CD4-positive, CD25-positive, alpha-beta regulatory T cell (primary cell): ENCODE measurements at regions not wholly inside any gene's neighbourhood (a gene's known extent, or its start where the extent isn't known, plus 50 kb on each side); places are given as distances from the start of the nearest gene placed in this dataset.

Source experiments
- ATAC-seq, 2 donors: fragments of 150-1000 bp; cut with Tn5 transposase; one replicate each; pipeline ENCODE4 v1.10.0; 2021; ENCODE audit warnings: low read depth in 2 of 2, moderate number of reproducible peaks in 2 of 2, moderate library complexity in 1 of 2
- DNase-seq, 3 donors: peaks; one replicate each; pipeline versions ENCODE4 v3.0.0 to v3.0.0-alpha.2; 2012 to 2022; ENCODE audit warnings: mixed read lengths in 1 of 3
- H3K27ac ChIP-seq: one replicate; pipeline ENCODE4 v1.7.0; 2013; ENCODE audit warnings: mild to moderate bottlenecking, low read length; ENCODE audit not compliant: insufficient read depth, poor library complexity, severe bottlenecking
- H3K27me3 ChIP-seq: one replicate; pipeline ENCODE4 v1.7.0; 2013; ENCODE audit warnings: low read length; ENCODE audit not compliant: control insufficient read depth, insufficient read depth
- H3K36me3 ChIP-seq: one replicate; pipeline ENCODE4 v1.7.0; 2013; ENCODE audit warnings: mild to moderate bottlenecking, low read length, moderate library complexity; ENCODE audit not compliant: control insufficient read depth, insufficient read depth
- H3K4me1 ChIP-seq: 2 replicates; pipeline ENCODE4 v1.7.0; 2013; ENCODE audit warnings: mild to moderate bottlenecking, low read length; ENCODE audit not compliant: insufficient read depth, control insufficient read depth, poor library complexity, severe bottlenecking
- H3K4me3 ChIP-seq: one replicate; pipeline ENCODE4 v1.7.0; 2013; ENCODE audit warnings: low read depth, mild to moderate bottlenecking, low read length, moderate library complexity
- H3K9me3 ChIP-seq, 2 experiments: 1 replicate in 1 of 2; 2 replicates in 1 of 2; pipeline ENCODE4 v1.7.0; 2013; ENCODE audit warnings: low read length in 2 of 2, mild to moderate bottlenecking in 1 of 2, moderate library complexity in 1 of 2; ENCODE audit not compliant: control insufficient read depth in 2 of 2
- H3K27ac Mint-ChIP-seq, 3 donors: one replicate each; pipeline ENCODE4 v1.8.0; 2020 to 2022; ENCODE audit warnings: mild to moderate bottlenecking in 3 of 3, mixed read lengths in 3 of 3, moderate library complexity in 2 of 3
- H3K27me3 Mint-ChIP-seq: one replicate; pipeline ENCODE4 v1.8.0; 2022; ENCODE audit warnings: mild to moderate bottlenecking, mixed read lengths
- H3K36me3 Mint-ChIP-seq: one replicate; pipeline ENCODE4 v1.8.0; 2020; ENCODE audit warnings: mixed read lengths
- H3K4me1 Mint-ChIP-seq, 4 donors: one replicate each; pipeline ENCODE4 v1.8.0; 2020 to 2022; ENCODE audit warnings: mixed read lengths in 4 of 4, mild to moderate bottlenecking in 1 of 4
- H3K4me3 Mint-ChIP-seq, 4 donors: one replicate each; pipeline ENCODE4 v1.8.0; 2020 to 2022; ENCODE audit warnings: mild to moderate bottlenecking in 4 of 4, mixed read lengths in 4 of 4, moderate library complexity in 3 of 4
- H3K9me3 Mint-ChIP-seq, 7 donors: one replicate each; pipeline ENCODE4 v1.8.0; 2020 to 2022; ENCODE audit warnings: mixed read lengths in 7 of 7, mild to moderate bottlenecking in 3 of 7, moderate library complexity in 2 of 7

GRCh38 chr18:1907470-1908206 is 663.7 kb downstream of the METTL4 start:
- no peaks in the 10 kb centered on the region for H3K4me1 Mint-ChIP-seq
- H3K27ac ChIP-seq, result no peak overlapping the region
- H3K4me1 ChIP-seq, result no peaks in the 10 kb centered on the region

GRCh38 chr18:1914489-1914888 is 656.8 kb downstream of the METTL4 start:
- no peak overlapping the region for H3K4me3 Mint-ChIP-seq
- H3K36me3 Mint-ChIP-seq, result no peaks in the 10 kb centered on the region
- Histone ChIP-seq H3K27ac (no peak overlapping the region), H3K4me3 (no peak overlapping the region), H3K9me3 (peaks cover 0 to 12% of the 10 kb centered on the region in 2 experiments), H3K36me3 (no peaks in the 10 kb centered on the region), H3K4me1 (no peaks in the 10 kb centered on the region), H3K27me3 (no peaks in the 10 kb centered on the region)
- peaks cover 0 to 20% (median 6%) of the 10 kb centered on the region in 7 donors for H3K9me3 Mint-ChIP-seq
- H3K27ac Mint-ChIP-seq, result no peak overlapping the region
- no peaks in the 10 kb centered on the region for H3K27me3 Mint-ChIP-seq
- DNase-seq (peak in 1 of 3 donors; percentile 1), ATAC-seq (no peak)
- no peaks in the 10 kb centered on the region for H3K4me1 Mint-ChIP-seq

More at GRCh38 chr18:1907470-1908206, 663.7 kb downstream of the METTL4 start:
- Mint-ChIP-seq H3K4me3 (no peak overlapping the region), H3K9me3 (peaks cover 0 to 9% (median 2%) of the 10 kb centered on the region in 7 donors), H3K27ac (no peak overlapping the region), H3K36me3 (no peaks in the 10 kb centered on the region), H3K27me3 (no peaks in the 10 kb centered on the region)
- no peaks in the 10 kb centered on the region for H3K27me3 ChIP-seq
- peaks cover 0 to 7% of the 10 kb centered on the region in 2 experiments for H3K9me3 ChIP-seq
- no peaks in the 10 kb centered on the region for H3K36me3 ChIP-seq
- no peak for DNase-seq
- no peak overlapping the region for H3K4me3 ChIP-seq
- ATAC-seq, result no peak

- no peak overlapping the region for H3K27ac Mint-ChIP-seq
- H3K9me3 Mint-ChIP-seq, result peaks cover 0 to 14% (median 6%) of the 10 kb centered on the region in 7 donors
- no peaks in the 10 kb centered on the region for H3K4me1 ChIP-seq
- H3K36me3 ChIP-seq, result no peaks in the 10 kb centered on the region
- H3K27me3 ChIP-seq, result no peaks in the 10 kb centered on the region
- peaks cover 0 to 5% of the 10 kb centered on the region in 2 experiments for H3K9me3 ChIP-seq
- no peak for DNase-seq
- H3K4me3 Mint-ChIP-seq, result no peak overlapping the region
- no peak overlapping the region for H3K4me3 ChIP-seq
- H3K27ac ChIP-seq, result no peak overlapping the region
- no peaks in the 10 kb centered on the region for H3K27me3 Mint-ChIP-seq
- H3K36me3 Mint-ChIP-seq, result no peaks in the 10 kb centered on the region
- ATAC-seq, result no peak
- no peaks in the 10 kb centered on the region for H3K4me1 Mint-ChIP-seq
These were observed 654.3 kb downstream of the METTL4 start for GRCh38 chr18:1916869-1917523.

- no peak overlapping the region for H3K4me3 ChIP-seq
- no peak for ATAC-seq
- Mint-ChIP-seq H3K36me3 (no peaks in the 10 kb centered on the region), H3K27me3 (no peaks in the 10 kb centered on the region), H3K4me1 (no peaks in the 10 kb centered on the region), H3K4me3 (no peak overlapping the region), H3K27ac (no peak overlapping the region), H3K9me3 (peaks cover 0 to 14% (median 6%) of the 10 kb centered on the region in 7 donors)
- no peak overlapping the region for H3K27ac ChIP-seq
- peaks cover 0 to 5% of the 10 kb centered on the region in 2 experiments for H3K9me3 ChIP-seq
- H3K4me1 ChIP-seq, result no peaks in the 10 kb centered on the region
- DNase-seq, result no peak
- no peaks in the 10 kb centered on the region for H3K27me3 ChIP-seq
- no peaks in the 10 kb centered on the region for H3K36me3 ChIP-seq
These were observed 653.7 kb downstream of the METTL4 start for GRCh38 chr18:1917569-1917968.

DNA sequence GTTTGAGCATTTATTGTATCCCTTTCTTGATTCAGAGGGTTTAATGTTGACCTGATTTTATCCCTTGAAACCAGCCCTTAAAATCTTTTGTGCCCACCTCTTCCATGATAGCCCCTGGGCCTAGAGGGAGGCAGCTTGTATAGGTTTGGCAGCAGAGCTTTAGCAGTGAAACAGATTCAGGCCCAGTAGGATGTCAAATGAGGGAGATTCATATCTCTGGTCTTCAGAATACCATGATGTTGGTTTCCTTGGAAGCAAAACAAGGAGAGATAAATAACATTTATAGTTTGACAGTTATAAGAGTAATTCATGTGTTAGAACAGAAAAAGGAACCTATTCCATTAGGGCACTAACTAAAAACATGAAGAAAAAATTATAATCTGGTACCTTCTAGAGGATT is 649.2 kb downstream of the METTL4 start:
- ATAC-seq, result no peak
- Mint-ChIP-seq H3K9me3 (peaks cover 0 to 6% (median 2%) of the 10 kb centered on the region in 7 donors), H3K27ac (no peak overlapping the region), H3K36me3 (no peaks in the 10 kb centered on the region), H3K4me3 (no peak overlapping the region), H3K4me1 (no peaks in the 10 kb centered on the region), H3K27me3 (peaks cover 4% of the 10 kb centered on the region)
- no peaks in the 10 kb centered on the region for H3K9me3 ChIP-seq
- no peaks in the 10 kb centered on the region for H3K27me3 ChIP-seq
- H3K27ac ChIP-seq, result no peak overlapping the region
- DNase-seq, result no peak
- H3K4me3 ChIP-seq, result no peak overlapping the region
- H3K36me3 ChIP-seq, result no peaks in the 10 kb centered on the region
- no peaks in the 10 kb centered on the region for H3K4me1 ChIP-seq

DNA sequence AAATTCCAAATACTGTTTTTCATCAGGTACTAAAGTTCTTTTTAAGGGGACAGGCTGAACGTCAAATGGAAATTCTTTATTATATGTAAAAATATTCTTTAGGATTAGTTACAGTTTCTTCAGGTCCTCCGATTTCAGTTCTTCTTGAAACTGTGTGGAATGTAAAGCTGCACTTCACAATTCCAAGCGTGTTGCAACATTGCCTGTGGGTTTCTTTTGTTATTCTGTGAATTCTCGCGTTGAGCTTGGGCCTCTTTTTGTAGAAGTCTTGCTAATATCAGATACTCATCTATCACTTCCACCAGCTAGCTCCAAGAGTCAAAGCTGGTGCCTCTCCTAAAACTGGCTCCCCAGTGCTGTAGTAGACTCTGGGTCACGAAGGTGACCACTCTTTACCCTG is 642.6 kb downstream of the METTL4 start:
- H3K9me3 ChIP-seq, result no peaks in the 10 kb centered on the region
- no peak overlapping the region for H3K4me3 Mint-ChIP-seq
- H3K36me3 Mint-ChIP-seq, result no peaks in the 10 kb centered on the region
- no peaks in the 10 kb centered on the region for H3K27me3 ChIP-seq
- no peaks in the 10 kb centered on the region for H3K4me1 Mint-ChIP-seq
- no peaks in the 10 kb centered on the region for H3K4me1 ChIP-seq
- H3K27ac ChIP-seq, result no peak overlapping the region
- ATAC-seq, result no peak
- DNase-seq, result no peak
- peaks cover 4% of the 10 kb centered on the region for H3K27me3 Mint-ChIP-seq
- peaks cover 0 to 6% (median 2%) of the 10 kb centered on the region in 7 donors for H3K9me3 Mint-ChIP-seq
- no peaks in the 10 kb centered on the region for H3K36me3 ChIP-seq
- no peak overlapping the region for H3K4me3 ChIP-seq
- no peak overlapping the region for H3K27ac Mint-ChIP-seq

GRCh38 chr18:1929720-1930119 is 641.6 kb downstream of the METTL4 start:
- H3K9me3 ChIP-seq, result no peaks in the 10 kb centered on the region
- no peak for DNase-seq
- no peak overlapping the region for H3K4me3 Mint-ChIP-seq
- no peak overlapping the region for H3K27ac Mint-ChIP-seq
- peaks cover 4% of the 10 kb centered on the region for H3K27me3 Mint-ChIP-seq
- H3K27me3 ChIP-seq, result no peaks in the 10 kb centered on the region
- no peaks in the 10 kb centered on the region for H3K36me3 Mint-ChIP-seq
- no peak for ATAC-seq
- no peaks in the 10 kb centered on the region for H3K4me1 Mint-ChIP-seq
- peaks cover 0 to 6% (median 2%) of the 10 kb centered on the region in 7 donors for H3K9me3 Mint-ChIP-seq
- H3K36me3 ChIP-seq, result no peaks in the 10 kb centered on the region
- H3K4me3 ChIP-seq, result no peak overlapping the region
- H3K4me1 ChIP-seq, result no peaks in the 10 kb centered on the region
- H3K27ac ChIP-seq, result no peak overlapping the region
